EH (cell line): ENCODE measurements at regions not wholly inside any gene's neighbourhood (a gene's known extent, or its start where the extent isn't known, plus 50 kb on each side); places are given as distances from the start of the nearest gene placed in this dataset.
A peak's percentile ranks its signal among the peaks of the same experiment; 100 is the strongest.
"Not testable (repeated sequence)": the region's sequence is repeated elsewhere in the genome, so short reads cannot be mapped to it uniquely, and the experiment has no call there.

Experiments used
- DNase-seq: peaks from one replicate; pipeline ENCODE4 v3.0.0-alpha.2; 2015; ENCODE audit warnings: low read depth

DNA sequence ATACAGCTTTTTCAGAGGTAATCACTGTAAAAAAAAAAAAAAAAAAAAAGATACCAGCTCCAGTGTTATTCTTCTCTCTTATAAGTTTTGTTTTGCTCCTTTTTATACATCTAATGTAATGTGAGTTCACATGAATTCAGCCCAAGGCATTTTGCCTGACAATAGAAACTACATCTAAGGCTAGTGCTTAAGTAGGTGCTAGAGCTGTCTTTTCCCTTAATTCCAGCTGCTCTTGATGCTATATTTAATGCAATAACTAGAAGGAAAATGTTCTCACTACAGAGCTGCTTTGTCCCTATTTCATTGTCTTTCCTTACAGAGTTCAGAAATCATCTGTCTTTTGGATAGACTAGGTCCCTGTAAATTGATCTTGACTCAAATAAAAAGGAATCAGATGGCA lies 150.1 kb downstream of the NAA11 start:
- no peak for DNase-seq

DNA sequence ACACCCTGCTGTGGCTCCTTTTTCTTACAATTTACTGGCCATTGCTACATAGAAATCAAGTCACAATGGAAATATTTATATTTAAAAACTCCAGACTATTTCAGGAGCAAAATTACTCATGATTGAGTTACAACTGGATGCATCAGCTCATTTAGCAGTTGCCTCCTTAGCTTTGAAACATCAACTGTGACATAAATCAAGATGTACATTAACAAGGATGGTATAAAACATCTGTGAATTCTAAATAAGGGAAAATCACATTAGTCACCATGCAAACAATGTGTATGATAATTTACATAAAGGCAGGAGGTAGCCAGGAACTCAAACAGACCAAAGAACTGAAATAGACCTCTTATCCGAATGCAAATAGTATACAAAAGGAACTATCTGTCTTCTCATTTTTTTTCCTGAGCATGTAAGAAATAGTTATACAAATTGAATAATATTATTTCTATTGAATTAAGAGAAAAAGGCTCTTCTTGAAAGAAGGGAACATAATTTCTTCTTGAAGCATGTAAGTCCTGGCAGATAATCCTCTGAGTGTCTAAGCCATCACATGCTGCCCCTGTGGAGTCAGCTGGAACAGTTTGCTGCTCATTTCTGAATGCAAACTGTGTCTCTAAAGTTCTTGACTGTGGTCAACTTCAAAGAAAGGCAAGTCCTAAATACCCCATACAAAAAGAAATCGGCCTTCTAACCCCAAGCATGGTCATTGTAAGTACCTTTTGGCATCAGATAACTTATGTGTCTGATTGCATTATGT lies 151.2 kb downstream of the NAA11 start:
- DNase-seq = no peak

DNA sequence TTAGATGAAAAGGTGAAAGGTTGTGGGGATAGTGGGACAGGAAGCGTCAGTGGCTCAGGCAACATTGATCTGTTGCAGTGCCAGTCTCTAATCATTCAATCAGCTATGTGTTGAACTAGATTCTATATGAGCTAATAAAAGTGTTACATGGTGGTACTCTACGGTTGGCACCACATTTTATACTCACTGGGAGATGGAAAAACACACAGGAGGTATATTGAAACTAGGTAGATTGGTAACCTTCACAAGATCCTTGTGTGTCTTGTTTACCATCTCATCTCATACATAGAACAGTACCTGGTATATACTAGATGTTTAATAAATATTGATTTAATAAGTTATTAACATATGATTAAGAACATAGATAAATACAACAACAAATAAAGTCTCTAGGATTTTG lies 152.7 kb downstream of the NAA11 start:
- no peak for DNase-seq

DNA sequence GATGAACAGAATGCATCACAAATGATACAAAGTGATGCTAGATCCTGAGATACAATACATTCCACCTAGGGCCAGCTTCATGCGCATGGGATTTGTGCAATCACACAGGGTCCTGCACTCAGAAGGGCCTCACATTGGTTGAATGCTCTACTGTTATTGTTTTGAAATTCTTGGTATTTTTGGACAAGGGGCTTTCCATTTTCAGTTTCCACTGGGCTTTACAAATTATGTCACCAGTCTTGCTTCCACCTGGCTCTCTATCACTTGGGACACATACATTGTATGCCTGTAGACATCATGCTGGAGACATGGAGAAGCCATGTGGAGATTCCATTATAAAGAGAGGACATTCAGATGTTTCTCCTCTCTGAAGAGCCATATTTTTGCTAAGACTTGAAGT lies 155.8 kb downstream of the NAA11 start:
- DNase-seq = no peak

GRCh38 chr4:79164907-79165610 lies 160.8 kb downstream of the NAA11 start:
- no peak for DNase-seq

DNA sequence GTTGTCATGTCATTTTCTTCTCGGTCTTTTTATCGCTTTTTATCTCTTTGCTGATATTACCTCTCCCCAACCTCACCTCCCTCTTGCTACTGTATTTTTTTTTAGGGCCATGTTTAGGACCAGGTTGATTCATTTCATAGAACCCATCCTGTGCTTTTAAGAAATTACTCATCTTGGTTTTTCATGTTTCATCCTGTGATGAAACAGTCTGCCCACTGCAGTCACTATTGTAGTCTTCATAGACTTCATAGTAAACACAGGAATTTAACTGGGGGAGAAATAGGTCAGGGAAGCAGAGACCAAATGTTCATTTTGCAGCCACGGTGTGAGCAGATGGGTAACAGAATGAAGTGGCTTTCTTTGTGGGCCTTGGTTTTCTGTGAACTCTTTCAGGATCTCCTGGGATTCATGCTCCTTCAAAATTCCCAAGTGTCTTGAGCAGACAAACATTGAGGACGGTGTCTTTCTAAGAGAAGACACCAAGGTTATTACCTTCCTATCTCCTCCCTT lies 161.8 kb downstream of the NAA11 start:
- no peak for DNase-seq

DNA sequence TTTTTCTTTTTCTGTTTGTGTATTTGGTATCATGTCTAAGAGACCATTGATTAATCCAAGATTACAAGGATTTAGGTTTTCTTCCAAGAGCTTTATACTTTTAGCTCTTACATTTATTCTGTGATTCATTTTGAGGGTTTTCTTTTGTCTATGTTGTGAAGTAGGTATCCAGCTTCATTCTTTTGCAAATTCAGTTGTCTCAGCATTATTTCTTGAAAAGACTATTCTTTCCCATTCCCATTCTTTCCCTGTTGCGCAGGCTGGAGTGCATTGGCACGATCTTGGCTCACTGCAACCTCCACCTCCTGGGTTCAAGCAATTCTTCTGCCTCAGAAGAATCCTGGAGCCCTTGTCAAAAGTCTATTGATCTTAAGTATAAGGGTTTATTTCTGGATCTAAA lies 164.9 kb downstream of the NAA11 start:
- DNase-seq = no peak

GRCh38 chr4:79158705-79159104 lies 167.2 kb downstream of the NAA11 start:
- DNase-seq = not testable (repeated sequence)

- DNase-seq = no peak
Measured at GRCh38 chr4:79155336-79155735, 170.5 kb downstream of the NAA11 start.

DNA sequence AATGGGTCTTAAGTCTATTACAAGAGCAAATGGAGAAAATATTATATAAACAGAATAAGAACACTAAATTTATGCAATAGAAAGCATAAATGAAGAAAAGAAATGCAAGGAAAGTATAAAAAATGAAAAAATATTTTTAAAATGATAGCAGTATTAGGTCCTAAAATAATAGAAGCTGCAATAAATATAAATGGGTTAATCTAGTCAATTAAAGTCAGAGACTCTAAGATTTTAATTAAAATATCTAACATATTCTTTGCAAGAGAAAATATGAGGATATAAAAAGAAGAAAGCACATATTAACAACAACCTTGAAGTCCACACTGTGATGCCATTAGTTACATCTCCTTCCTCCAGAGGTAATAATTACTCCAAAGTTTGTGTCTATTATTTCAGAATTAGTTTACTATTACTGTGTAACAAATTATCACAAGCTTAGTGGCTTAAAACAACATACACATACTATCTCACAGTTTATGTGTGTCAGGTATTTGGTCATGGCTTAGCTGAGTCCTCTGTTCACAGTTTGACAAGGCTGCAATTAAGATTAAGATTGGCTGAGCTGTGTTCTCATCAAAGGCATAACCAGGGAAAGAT lies 174.9 kb downstream of the NAA11 start:
- DNase-seq = no peak

GRCh38 chr4:79148369-79148768 lies 177.5 kb downstream of the NAA11 start:
- DNase-seq = no peak

GRCh38 chr4:79147251-79147650 lies 178.6 kb downstream of the NAA11 start:
- DNase-seq = no peak

GRCh38 chr4:79141530-79141929 lies 184.3 kb downstream of the NAA11 start:
- peak; percentile 16 for DNase-seq

GRCh38 chr4:79134767-79135166 lies 191.1 kb downstream of the NAA11 start:
- DNase-seq = no peak

- no peak for DNase-seq
Measured at GRCh38 chr4:79132826-79133225, 193.0 kb downstream of the NAA11 start.

DNA sequence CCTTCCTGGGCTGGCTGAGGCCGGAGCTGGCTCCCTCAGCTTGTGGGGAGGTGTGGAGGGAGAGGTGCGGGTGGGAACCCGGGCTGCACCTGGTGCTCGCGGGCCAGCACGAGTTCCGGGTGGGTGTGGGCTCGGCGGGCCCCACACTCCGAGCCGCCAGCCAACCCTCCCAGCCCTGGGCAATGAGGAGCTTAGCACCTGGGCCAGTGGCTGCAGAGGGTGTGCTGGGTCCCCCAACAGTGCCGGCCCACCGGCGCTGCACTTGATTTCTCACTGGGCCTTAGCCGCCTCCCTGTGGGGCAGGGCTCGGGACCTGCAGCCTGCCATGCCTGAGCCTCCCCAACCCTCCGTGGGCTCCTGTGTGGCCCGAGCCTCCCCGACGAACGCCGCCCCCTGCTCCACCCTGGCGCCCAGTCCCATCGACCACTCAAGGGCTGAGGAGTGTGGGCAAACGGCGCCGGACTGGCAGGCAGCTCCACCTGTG lies 182.7 kb upstream of the PAQR3 start:
- no peak for DNase-seq

DNA sequence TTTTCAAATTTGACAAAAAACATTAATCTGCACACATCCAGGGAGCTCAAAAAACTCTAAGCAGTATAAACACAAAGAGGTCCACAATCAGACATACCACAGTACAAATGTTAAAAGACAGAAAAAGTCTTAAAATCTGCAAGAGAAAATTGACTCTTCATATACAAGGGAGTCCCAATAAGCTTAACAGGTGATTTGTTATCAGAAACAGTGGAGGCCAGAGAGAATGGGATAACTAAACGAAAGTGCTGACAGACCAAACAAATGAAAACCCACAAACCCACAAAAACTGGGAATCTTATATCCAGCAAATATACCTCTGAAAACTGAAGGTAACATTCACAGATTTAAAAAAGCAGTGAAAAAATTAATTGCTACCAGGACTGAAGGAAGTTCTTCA lies 182.0 kb upstream of the PAQR3 start:
- DNase-seq = no peak

- not testable (repeated sequence) for DNase-seq
Measured at GRCh38 chr4:79117051-79117450, 177.8 kb upstream of the PAQR3 start.

DNA sequence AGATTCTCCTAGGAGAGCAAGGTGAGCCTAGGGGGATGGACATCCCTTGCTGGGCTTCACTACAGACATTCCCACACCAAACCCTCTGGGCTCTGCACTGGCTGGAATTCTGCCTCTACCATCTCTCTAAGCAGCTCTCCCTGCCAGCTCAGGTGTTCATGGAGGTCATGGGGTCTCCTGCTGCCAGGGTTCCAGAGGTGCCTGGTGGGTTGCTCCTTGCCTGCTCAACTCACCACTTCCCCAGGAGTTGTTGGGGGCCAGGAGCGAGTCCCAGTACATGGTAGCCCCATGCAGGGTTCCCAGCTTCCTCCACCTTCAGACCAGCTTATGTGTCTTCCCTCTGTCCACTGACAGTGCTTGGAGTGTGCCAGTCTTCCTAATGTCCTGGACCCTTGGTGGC lies 167.8 kb upstream of the PAQR3 start:
- no peak for DNase-seq

GRCh38 chr4:79088946-79089691 lies 149.9 kb upstream of the PAQR3 start:
- no peak for DNase-seq

- no peak for DNase-seq
Measured at GRCh38 chr4:79087071-79087470, 147.8 kb upstream of the PAQR3 start.

DNA sequence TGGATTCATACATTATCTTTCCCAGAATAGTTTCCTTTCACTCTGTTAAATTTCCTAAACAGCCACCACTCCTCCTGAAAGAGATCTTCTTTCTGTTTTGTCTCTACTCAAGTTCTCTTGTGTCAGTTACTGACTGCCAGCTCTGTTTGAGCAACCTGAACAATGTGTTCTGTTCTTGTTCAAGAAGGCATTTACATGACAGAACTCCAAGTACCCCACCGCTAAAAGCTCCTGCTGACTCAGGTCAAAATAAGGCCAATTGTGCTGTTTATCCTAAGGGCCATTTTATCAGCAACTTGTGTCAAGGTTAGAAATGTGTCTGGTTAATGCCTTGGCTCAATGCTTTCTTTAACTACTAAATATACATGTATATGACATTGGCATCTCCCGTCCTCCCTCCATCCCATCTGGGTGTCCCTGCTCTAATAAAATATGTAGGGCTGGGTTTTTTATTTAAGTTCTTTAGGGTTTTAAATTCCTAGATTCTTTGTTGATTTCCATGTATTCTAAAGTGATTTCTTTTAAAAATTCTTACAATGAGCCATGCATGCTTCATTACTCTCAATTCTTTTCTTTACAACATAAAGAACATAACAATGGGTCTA lies 144.3 kb upstream of the PAQR3 start:
- no peak for DNase-seq
